GM23248 (cell line): ENCODE measurements at regions not wholly inside any gene's neighbourhood (a gene's known extent, or its start where the extent isn't known, plus 50 kb on each side); places are given as distances from the start of the nearest gene placed in this dataset.

Experiments used
- DNase-seq: peaks from one replicate; pipeline ENCODE4 v3.0.0-alpha.2; 2015
- H2AFZ ChIP-seq: fragments of 200-600 bp; sonication (generic); 2 replicates; pipeline ENCODE4 v1.6.1; 2016; ENCODE audit warnings: antibody characterized with exemption
- H3F3A ChIP-seq: fragments of 200-600 bp; sonication (generic); 2 replicates; pipeline ENCODE4 v1.6.1; 2016; ENCODE audit warnings: mild to moderate bottlenecking, antibody characterized with exemption, mixed run types; ENCODE audit not compliant: insufficient read depth
- H3K27ac ChIP-seq: fragments of 200-600 bp; sonication (generic); 2 replicates; pipeline ENCODE4 v1.5.1; 2016; ENCODE audit warnings: mild to moderate bottlenecking
- H3K27me3 ChIP-seq: fragments of 200-600 bp; sonication (generic); replicated peaks from 2 replicates; pipeline ENCODE4 v1.6.1; 2016; ENCODE audit warnings: mild to moderate bottlenecking; ENCODE audit not compliant: insufficient read depth
- H3K36me3 ChIP-seq: fragments of 200-600 bp; sonication (generic); 2 replicates; pipeline ENCODE4 v1.6.1; 2016; ENCODE audit warnings: low read depth, mild to moderate bottlenecking
- H3K4me1 ChIP-seq: fragments of 200-600 bp; sonication (generic); 2 replicates; pipeline ENCODE4 v1.6.1; 2016; ENCODE audit warnings: mild to moderate bottlenecking; ENCODE audit not compliant: insufficient read depth
- H3K4me2 ChIP-seq: fragments of 200-600 bp; sonication (generic); one replicate; pipeline ENCODE4 v1.6.1; 2016; ENCODE audit warnings: mild to moderate bottlenecking; ENCODE audit not compliant: unreplicated experiment
- H3K4me3 ChIP-seq: fragments of 200-600 bp; sonication (generic); 2 replicates; pipeline ENCODE4 v1.5.1; 2016; ENCODE audit warnings: mild to moderate bottlenecking
- H3K79me2 ChIP-seq: fragments of 200-600 bp; sonication (generic); 2 replicates; pipeline ENCODE4 v1.6.1; 2016; ENCODE audit warnings: mild to moderate bottlenecking; ENCODE audit not compliant: insufficient read depth
- H3K9ac ChIP-seq: fragments of 200-600 bp; sonication (generic); 2 replicates; pipeline ENCODE4 v1.6.1; 2016; ENCODE audit warnings: mild to moderate bottlenecking
- H3K9me2 ChIP-seq: fragments of 200-600 bp; sonication (generic); 2 replicates; pipeline ENCODE4 v1.6.1; 2016; ENCODE audit warnings: mixed run types, mild to moderate bottlenecking, moderate library complexity; ENCODE audit not compliant: insufficient read depth
- H3K9me3 ChIP-seq: fragments of 200-600 bp; sonication (generic); one replicate; pipeline ENCODE4 v1.6.1; 2017; ENCODE audit warnings: low read depth
- H4K20me1 ChIP-seq: fragments of 200-600 bp; sonication (generic); 2 replicates; pipeline ENCODE4 v1.6.0; 2016; ENCODE audit not compliant: insufficient read depth
- EZH2 ChIP-seq: fragments of 200-600 bp; sonication (generic); IDR thresholded peaks from 2 replicates; pipeline ENCODE4 v1.6.1; 2018; ENCODE audit warnings: antibody characterized with exemption, mild to moderate bottlenecking; ENCODE audit not compliant: insufficient read depth, poor library complexity, severe bottlenecking
- EZH2phosphoT487 ChIP-seq: fragments of 200-600 bp; sonication (generic); IDR thresholded peaks from 2 replicates; pipeline ENCODE4 v1.6.1; 2018; ENCODE audit warnings: antibody characterized with exemption, moderate library complexity, mild to moderate bottlenecking, low read depth; ENCODE audit not compliant: insufficient read depth
- WGBS, 2 experiments: methylation state at CpG; one replicate each; pipeline ENCODE4 v1.1.6; 2015 to 2017; ENCODE audit warnings: low lambda C conversion rate in 2 of 2, low coverage in 1 of 2; ENCODE audit errors: missing lambda C conversion rate in 2 of 2; 5-methylcytosine and 5-hydroxymethylcytosine counted together
- in situ Hi-C: fragments of 300-500 bp; cut with MboI; formaldehyde crosslinking; loops from 2 replicates; pipeline ENCODE4 v1.15.0; 2020

DNA sequence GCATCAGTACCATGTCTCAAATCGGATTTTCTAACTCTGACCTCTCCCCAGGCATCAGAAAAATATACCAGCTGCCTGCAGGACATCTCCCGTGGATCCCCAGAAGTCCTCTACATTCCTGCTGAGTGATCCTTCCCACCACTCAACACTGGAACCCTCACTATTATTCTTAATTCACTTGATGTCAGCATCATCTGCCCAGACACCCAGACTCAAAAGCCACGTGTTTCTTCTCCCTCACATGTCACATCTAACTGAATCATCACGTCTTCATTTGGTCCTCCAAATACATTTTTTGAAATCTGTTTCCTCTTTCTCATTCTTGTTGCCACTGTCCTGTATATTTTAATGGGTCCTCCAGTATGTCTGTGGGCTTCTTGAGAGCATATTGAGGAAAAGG lies 218.6 kb downstream of the HRH4 start:
- 35 to 36% methylated on average over 4 of the region's 4 CpGs for WGBS, 2 experiments
- Histone ChIP-seq H3K4me2 (no peak overlapping the region), H4K20me1 (no peaks in the 10 kb centered on the region), H3K9me3 (no peaks in the 10 kb centered on the region), H3F3A (0 out of 2 replicates have a peak, but pooled peaks cover 4% of the 10 kb centered on the region), H3K4me1 (peaks cover 19% of the 10 kb centered on the region), H2AFZ (no peak overlapping the region), H3K79me2 (no peaks in the 10 kb centered on the region), H3K27me3 (0 out of 2 replicates have a peak, but pooled peaks cover 5% of the 10 kb centered on the region), H3K9me2 (no peaks in the 10 kb centered on the region), H3K27ac (no peak overlapping the region), H3K9ac (no peak overlapping the region), H3K4me3 (no peak overlapping the region), H3K36me3 (no peaks in the 10 kb centered on the region)
- in situ Hi-C loops = no loop called here
- DNase-seq = peak; percentile 1
- TF ChIP-seq EZH2phosphoT487 (no peak), EZH2 (no peak)

DNA sequence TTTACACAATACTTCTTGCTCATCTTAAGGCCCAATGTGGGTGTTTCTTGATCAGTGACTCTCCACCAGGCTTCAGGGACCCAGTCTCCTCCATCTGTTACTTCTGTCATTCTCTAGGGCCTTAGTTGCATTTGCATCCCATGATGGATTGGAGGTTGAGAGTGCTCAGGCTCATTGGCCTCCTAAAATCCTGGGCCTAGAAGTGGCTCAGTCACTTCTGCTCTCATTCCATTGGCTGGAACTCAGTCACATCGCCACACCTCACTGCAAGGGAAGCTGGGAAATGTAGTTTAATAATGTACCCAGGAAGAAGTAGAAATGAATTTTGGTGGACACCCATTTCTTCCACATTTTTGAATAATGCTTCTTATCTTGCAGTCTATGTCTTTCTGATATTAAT lies 223.5 kb downstream of the HRH4 start:
- H3K27me3 ChIP-seq = no peaks in the 10 kb centered on the region; the same call in 1 of the 2 replicates
- H3K4me1 ChIP-seq = peaks cover 4% of the 10 kb centered on the region; the same call in 1 of the 2 replicates
- H3K9me2 ChIP-seq = no peaks in the 10 kb centered on the region
- WGBS, 2 experiments = 48% methylated on average over 1 of the region's 1 CpG
- TF ChIP-seq EZH2 = no peak
- TF ChIP-seq EZH2phosphoT487 = no peak
- no peak overlapping the region for H3K4me3 ChIP-seq
- in situ Hi-C loops = no loop called here
- no peak overlapping the region for H3K9ac ChIP-seq
- no peaks in the 10 kb centered on the region for H3K79me2 ChIP-seq
- 0 out of 2 replicates have a peak, but pooled peaks cover 2% of the 10 kb centered on the region for H3F3A ChIP-seq
- DNase-seq = peak; percentile 23
- no peaks in the 10 kb centered on the region for H3K9me3 ChIP-seq
- H2AFZ ChIP-seq = no peak overlapping the region
- no peak overlapping the region for H3K4me2 ChIP-seq
- no peaks in the 10 kb centered on the region for H3K36me3 ChIP-seq
- no peak overlapping the region for H3K27ac ChIP-seq
- H4K20me1 ChIP-seq = no peaks in the 10 kb centered on the region

DNA sequence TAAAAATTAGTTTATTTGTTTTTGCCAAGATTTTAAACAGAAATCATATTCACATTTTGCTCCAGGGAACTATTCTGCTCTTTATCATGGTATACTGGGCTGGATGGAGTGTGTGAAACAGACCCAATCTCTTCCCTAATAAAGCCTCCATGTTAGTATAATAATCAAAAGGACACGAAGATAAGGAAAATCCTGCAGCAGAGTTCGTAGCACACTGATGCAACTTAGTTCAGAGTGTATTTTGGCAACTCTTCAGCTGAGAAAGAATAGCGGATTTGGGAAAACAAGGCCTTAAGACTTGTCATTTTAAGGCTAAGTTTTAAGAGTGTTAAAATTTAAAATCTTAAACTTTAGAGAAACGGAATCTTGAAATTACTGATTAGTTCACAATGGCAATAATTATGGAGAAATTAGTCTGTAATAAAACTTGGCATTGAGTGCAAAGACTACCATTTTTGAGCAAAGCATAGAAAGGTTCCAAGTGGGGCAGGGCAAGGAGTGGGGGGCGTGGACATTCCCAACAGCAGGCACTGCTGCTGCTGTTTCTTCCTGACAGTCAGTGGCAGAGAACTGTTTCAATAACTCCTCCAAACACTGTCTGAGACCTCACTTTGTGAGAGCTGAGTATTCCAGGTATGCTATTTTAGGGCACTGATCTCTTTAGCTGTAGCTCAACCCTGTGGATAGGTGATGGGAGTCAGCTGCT lies 225.0 kb downstream of the HRH4 start:
- in situ Hi-C loops = no loop called here
- WGBS, 2 experiments = 59 to 61% methylated on average over 5 of the region's 5 CpGs
- Histone ChIP-seq H3K9me2 (no peaks in the 10 kb centered on the region), H3K4me1 (no peaks in the 10 kb centered on the region), H3K9ac (no peak overlapping the region), H2AFZ (no peak overlapping the region), H4K20me1 (no peaks in the 10 kb centered on the region), H3K4me3 (no peak overlapping the region), H3K36me3 (no peaks in the 10 kb centered on the region), H3K4me2 (no peak overlapping the region), H3K79me2 (no peaks in the 10 kb centered on the region), H3K9me3 (no peaks in the 10 kb centered on the region), H3K27ac (no peak overlapping the region), H3F3A (no peaks in the 10 kb centered on the region), H3K27me3 (no peaks in the 10 kb centered on the region; the same call in 1 of the 2 replicates)
- no peak for TF ChIP-seq EZH2phosphoT487
- no peak for DNase-seq

DNA sequence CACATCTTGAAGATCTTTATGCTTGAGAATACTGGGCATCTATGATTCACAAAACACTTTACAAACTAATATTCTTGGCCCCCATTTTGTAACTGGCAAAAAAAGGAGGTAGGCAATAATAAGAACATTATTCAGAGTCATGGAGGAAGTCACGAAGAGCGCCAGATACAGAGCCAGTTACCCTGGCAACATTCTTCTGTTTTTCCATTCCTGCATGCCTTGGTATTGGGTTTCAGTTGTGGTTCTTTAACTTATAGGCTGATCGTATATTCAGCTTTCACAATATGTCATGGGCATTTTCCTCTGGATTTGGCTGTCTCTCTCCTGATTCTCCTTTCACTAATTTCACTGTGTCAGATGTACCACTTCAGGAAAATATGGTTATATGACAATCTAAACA lies 234.7 kb downstream of the HRH4 start:
- Histone ChIP-seq H3K27ac (no peak overlapping the region), H3K4me1 (no peaks in the 10 kb centered on the region), H3K9me2 (no peaks in the 10 kb centered on the region), H4K20me1 (no peaks in the 10 kb centered on the region), H3K4me3 (no peak overlapping the region), H2AFZ (no peak overlapping the region), H3K9ac (no peak overlapping the region), H3K27me3 (peaks cover 23% of the 10 kb centered on the region), H3F3A (no peaks in the 10 kb centered on the region), H3K79me2 (no peaks in the 10 kb centered on the region), H3K36me3 (no peaks in the 10 kb centered on the region), H3K4me2 (no peak overlapping the region), H3K9me3 (no peaks in the 10 kb centered on the region)
- DNase-seq = peak; percentile 8
- in situ Hi-C loops = no loop called here
- WGBS, 2 experiments = 1 to 6% methylated on average over 3 of the region's 3 CpGs
- no peak for TF ChIP-seq EZH2phosphoT487
- no peak for TF ChIP-seq EZH2
